HG03442 (cell line): ENCODE measurements at regions not wholly inside any gene's neighbourhood (a gene's known extent, or its start where the extent isn't known, plus 50 kb on each side); places are given as distances from the start of the nearest gene placed in this dataset.
"Not testable (repeated sequence)": the region's sequence is repeated elsewhere in the genome, so short reads cannot be mapped to it uniquely, and the experiment has no call there.

Source experiments
- ATAC-seq: cut with Tn5 transposase; IDR thresholded peaks from one replicate; pipeline ENCODE4 v1.9.1; 2021; ENCODE audit warnings: mild to moderate bottlenecking, moderate library complexity; ENCODE audit not compliant: unreplicated experiment

DNA sequence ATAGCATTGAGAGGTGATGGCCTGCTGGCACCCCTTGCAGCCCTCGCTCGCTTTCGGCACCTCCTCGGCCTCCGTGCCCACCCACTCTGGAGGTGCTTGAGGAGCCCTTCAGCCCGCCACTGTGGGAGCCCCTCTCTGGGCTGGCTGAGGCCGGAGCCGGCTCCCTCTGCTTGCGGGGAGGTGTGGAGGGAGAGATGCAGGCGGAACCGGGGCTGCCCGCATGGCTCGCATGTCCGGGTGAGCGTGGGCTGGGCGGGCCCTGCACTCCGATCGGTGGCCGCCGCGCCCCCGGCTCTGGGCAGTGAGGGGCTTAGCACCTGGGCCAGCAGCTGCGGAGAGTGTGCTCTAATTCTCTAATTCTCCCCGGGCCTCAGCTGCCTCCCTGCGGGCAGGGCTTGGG lies 101.1 kb downstream of the KIF4B start:
- no peak for ATAC-seq

- ATAC-seq: no peak
Measured at GRCh38 chr5:155116456-155117251, 103.1 kb downstream of the KIF4B start.

DNA sequence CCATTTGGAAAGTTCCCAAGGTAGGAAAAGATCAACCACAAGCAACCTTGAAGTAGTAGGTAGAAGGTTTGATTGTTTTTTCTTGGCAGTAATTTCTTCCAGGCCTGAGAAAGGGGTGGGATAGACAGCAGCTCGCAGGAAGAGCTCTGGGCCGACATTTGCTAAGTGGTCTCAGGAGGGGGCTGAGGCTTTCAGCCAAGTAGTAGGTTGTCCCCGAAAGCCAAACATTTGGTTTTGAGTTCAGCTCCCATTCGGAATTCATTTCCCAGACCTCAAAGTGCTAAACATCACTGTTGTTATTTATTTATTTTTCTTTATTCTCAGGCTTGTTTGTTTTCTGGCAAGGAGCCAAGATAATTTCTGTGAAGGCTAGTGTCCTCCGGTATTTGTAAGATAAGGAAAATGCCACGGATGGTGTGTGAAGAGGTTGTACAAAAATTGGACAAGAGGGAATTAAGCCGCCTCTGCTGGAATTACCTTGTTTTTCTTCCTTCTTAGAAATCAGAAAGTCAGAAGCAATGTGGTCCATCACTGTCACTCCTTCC lies 112.1 kb downstream of the KIF4B start:
- no peak for ATAC-seq

DNA sequence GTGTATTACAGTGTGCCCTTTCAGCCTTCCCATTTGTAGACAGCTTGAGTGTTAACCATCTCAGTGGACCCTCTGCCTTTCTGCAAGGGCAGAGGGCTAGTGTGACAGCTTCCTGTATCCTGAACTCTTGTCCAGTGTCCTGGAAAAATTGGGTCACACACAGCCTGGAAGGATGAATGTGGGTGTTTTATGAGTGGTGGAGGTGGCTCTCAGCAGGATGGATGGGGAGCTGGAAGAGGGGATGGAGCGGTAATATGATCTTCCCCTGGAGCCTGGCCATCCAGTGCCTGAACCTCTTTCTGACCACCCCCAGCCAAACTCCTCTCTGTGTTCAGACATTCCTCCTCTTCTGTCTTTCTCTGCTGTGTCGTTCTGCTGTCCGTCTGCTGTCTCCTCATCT lies 113.0 kb downstream of the KIF4B start:
- ATAC-seq: no peak

GRCh38 chr5:155127552-155127951 lies 114.0 kb downstream of the KIF4B start:
- ATAC-seq: no peak

- no peak for ATAC-seq
Measured at GRCh38 chr5:155128786-155129512, 115.4 kb downstream of the KIF4B start.

- ATAC-seq: no peak
Measured at GRCh38 chr5:155129513-155129880, 115.9 kb downstream of the KIF4B start.

- no peak for ATAC-seq
Measured at GRCh38 chr5:155134130-155134529, 120.6 kb downstream of the KIF4B start.

DNA sequence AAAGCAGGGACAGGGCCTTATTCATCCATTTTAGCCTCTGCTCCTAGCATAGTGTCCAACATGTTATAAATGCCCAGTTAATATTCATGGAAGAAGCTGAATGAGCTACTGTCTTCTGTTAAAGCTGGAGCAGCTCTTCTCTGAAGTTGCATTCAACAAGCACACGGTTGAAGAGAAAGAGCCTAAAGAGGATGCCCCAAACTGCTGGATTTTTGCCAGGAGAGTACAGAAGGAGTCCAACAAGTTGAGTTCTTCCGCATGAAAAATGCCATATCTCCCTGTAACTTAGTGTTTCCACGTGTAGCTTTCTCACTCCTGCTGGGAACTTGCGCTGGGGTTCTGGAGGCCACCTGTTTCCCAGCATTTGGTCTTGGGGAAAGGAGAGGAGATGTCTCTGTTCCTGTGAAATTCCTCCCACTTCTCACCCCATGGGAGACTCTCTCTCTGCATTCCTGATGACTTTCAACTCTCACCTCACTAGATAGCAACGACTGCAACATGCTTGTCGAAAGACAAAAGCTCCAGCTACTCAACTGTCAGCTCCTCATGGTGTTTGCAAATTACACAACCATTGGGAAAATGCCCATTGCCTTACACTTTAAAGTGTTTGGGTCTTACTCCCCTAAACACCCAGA lies 122.8 kb downstream of the KIF4B start:
- ATAC-seq: no peak

GRCh38 chr5:155137683-155138082 lies 124.1 kb downstream of the KIF4B start:
- no peak for ATAC-seq

- ATAC-seq: no peak
Measured at GRCh38 chr5:155140646-155141045, 127.1 kb downstream of the KIF4B start.

- no peak for ATAC-seq
Measured at GRCh38 chr5:155144956-155145355, 131.4 kb downstream of the KIF4B start.

DNA sequence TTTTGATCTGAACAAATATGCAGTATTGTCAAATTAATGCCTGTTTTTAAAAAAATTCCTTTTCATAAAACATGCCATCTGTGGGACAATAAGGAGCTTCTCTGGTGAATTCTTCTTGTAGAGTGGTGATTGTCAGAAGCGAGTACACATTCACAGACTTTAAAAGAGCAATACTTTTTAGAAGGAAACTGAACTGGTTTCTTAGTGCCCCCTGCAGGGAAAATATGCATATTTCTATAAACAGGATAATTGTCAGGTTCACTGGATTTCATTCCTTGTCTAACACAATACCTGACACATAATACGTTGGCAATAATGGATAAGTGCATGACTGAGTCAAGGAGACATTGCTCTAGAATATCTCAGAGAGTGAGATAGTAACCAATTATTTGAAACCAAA lies 133.7 kb downstream of the KIF4B start:
- no peak for ATAC-seq

GRCh38 chr5:155148694-155149093 lies 135.1 kb downstream of the KIF4B start:
- ATAC-seq: no peak

GRCh38 chr5:155150012-155150411 lies 136.5 kb downstream of the KIF4B start:
- no peak for ATAC-seq

- ATAC-seq: no peak
Measured at GRCh38 chr5:155154973-155155372, 141.4 kb downstream of the KIF4B start.

DNA sequence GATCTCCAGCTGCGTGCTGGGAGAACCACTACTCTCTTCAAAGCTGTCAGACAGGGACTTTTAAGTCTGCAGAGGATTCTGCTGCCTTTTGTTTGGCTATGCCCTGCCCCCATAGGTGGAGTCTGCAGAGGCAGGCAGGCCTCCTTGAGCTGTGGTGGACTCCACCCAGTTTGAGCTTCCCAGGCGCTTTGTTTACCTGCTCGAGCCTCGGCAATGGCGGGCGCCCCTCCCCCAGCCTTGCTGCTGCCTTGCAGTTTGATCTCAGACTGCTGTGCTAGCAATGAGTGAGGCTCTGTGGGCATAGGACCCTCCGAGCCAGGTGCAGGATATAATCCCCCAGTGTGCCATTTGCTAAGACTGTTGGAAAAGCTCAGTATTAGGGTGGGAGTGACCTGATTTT lies 149.5 kb downstream of the KIF4B start:
- not testable (repeated sequence) for ATAC-seq

DNA sequence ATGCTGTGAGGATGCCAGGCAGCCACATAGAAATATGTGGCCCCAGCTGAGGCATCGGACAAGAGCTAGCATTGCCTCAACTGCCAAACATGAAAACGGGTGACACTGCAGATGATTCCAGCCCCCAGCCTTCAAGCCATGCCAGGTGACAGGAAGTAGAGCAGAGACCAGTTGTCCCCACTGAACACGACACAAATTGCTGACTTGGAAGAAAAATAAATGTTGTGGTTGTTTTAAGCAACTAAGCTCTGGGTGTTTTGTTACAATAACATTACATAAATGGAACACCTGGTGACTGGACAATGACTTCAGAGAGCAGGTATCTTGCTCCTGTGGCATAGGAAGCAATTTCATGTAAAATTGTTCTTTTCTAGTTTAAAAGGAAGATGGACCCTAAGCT lies 154.2 kb downstream of the KIF4B start:
- no peak for ATAC-seq

DNA sequence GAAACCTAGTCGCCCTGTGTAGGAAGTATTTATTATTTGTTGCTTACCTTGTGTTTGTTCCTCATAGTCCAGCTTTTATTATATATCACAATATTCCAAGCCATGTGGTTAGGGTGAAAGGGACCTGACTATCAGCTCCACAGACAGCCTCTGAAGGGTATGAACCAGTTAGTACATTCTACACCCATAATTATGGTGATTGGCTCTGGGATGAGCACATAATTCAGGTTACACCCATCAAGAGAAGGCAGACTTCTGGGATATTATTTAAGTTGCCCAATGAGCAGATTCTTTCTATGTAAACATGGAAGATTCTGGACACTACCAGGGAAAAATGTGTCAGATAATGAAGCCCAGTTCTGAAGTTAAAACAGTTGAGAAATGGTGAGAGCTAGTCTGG lies 168.0 kb downstream of the KIF4B start:
- no peak for ATAC-seq

- no peak for ATAC-seq
Measured at GRCh38 chr5:155189476-155189875, 175.9 kb downstream of the KIF4B start.

DNA sequence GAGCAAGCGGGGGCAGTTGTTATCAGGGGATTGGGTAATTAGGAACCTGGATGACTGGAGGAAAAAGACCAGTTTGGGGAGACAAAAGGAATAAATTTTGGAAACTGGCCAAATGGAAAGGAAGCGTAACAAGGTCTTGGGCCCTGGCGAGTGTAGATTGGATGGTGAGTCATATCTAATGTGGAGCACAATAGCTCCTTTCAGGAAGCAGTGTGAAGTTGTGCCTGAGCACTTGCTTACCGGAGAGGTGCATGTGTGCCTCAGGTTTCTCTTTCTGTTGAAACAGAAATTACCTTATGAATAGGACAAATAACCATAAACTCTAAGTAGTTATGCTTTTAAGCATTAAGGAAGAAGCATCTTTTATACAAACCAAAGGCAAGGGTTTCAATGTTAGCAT lies 176.4 kb downstream of the KIF4B start:
- peak; percentile 49 for ATAC-seq

GRCh38 chr5:155193029-155193428 lies 179.5 kb downstream of the KIF4B start:
- ATAC-seq: no peak
